Cardiac muscle cell (in vitro differentiated cells and primary cell): ENCODE measurements at regions not wholly inside any gene's neighbourhood (a gene's known extent, or its start where the extent isn't known, plus 50 kb on each side); places are given as distances from the start of the nearest gene placed in this dataset.

Source experiments
- DNase-seq, 2 donors: peaks; one replicate each; pipeline versions ENCODE4 v3.0.0 to v3.0.0-alpha.2; 2010 to 2017; ENCODE audit warnings: low read depth in 1 of 2, low spot score in 1 of 2
- H3K27ac ChIP-seq: fragments of 200-600 bp; sonication (generic); 2 replicates; pipeline ENCODE4 v1.5.1; 2016
- H3K27me3 ChIP-seq: fragments of 200-600 bp; sonication (generic); 2 replicates; pipeline ENCODE4 v1.6.0; 2016; ENCODE audit warnings: control low read depth
- H3K36me3 ChIP-seq: fragments of 200-600 bp; sonication (generic); 2 replicates; pipeline ENCODE4 v1.5.1; 2016; ENCODE audit warnings: control low read depth
- H3K4me1 ChIP-seq: fragments of 200-600 bp; sonication (generic); 2 replicates; pipeline ENCODE4 v1.8.1; 2017; ENCODE audit warnings: low read depth, mild to moderate bottlenecking, mixed run types
- H3K4me3 ChIP-seq: fragments of 200-600 bp; sonication (generic); 2 replicates; pipeline ENCODE4 v1.5.1; 2016; ENCODE audit warnings: mild to moderate bottlenecking
- H3K9me3 ChIP-seq: fragments of 200-600 bp; sonication (generic); 2 replicates; pipeline ENCODE4 v1.5.1; 2017; ENCODE audit warnings: low read depth, mild to moderate bottlenecking, control low read depth
- CTCF ChIP-seq: IDR thresholded peaks from 2 replicates; pipeline ENCODE4 v1.5.1; 2012; ENCODE audit warnings: low read depth, mild to moderate bottlenecking, low read length

GRCh38 chr5:148910686-148911361, 84.4 kb downstream of the ADRB2 start:
- Histone ChIP-seq H3K4me3 (no peak overlapping the region), H3K36me3 (no peaks in the 10 kb centered on the region), H3K27me3 (no peaks in the 10 kb centered on the region), H3K9me3 (no peaks in the 10 kb centered on the region), H3K4me1 (peaks cover 5% of the 10 kb centered on the region), H3K27ac (no peak overlapping the region)
- no peak for TF ChIP-seq CTCF
- DNase-seq: peak in 1 of 2 donors; percentile 37

- no peak for DNase-seq
- H3K4me1 ChIP-seq: peaks cover 5% of the 10 kb centered on the region
- no peak overlapping the region for H3K27ac ChIP-seq
- H3K36me3 ChIP-seq: no peaks in the 10 kb centered on the region
- no peak for TF ChIP-seq CTCF
- no peaks in the 10 kb centered on the region for H3K27me3 ChIP-seq
- H3K9me3 ChIP-seq: no peaks in the 10 kb centered on the region
- H3K4me3 ChIP-seq: no peak overlapping the region
Observed at GRCh38 chr5:148911386-148911785, 85.0 kb downstream of the ADRB2 start.

- no peak overlapping the region for H3K27ac ChIP-seq
- no peak for DNase-seq
- H3K27me3 ChIP-seq: peaks cover 6% of the 10 kb centered on the region
- H3K36me3 ChIP-seq: no peaks in the 10 kb centered on the region
- peaks cover 5% of the 10 kb centered on the region for H3K4me1 ChIP-seq
- no peak overlapping the region for H3K4me3 ChIP-seq
- TF ChIP-seq CTCF: no peak
- no peaks in the 10 kb centered on the region for H3K9me3 ChIP-seq
Observed at GRCh38 chr5:148912146-148912545, 85.7 kb downstream of the ADRB2 start.

GRCh38 chr5:148912714-148913398, 86.4 kb downstream of the ADRB2 start:
- peaks cover 5% of the 10 kb centered on the region for H3K4me1 ChIP-seq

GRCh38 chr5:148913493-148913892, 87.1 kb downstream of the ADRB2 start:
- Histone ChIP-seq H3K9me3 (no peaks in the 10 kb centered on the region), H3K4me3 (no peak overlapping the region), H3K36me3 (no peaks in the 10 kb centered on the region), H3K27ac (no peak overlapping the region), H3K27me3 (peaks cover 6% of the 10 kb centered on the region), H3K4me1 (peaks cover 5% of the 10 kb centered on the region)
- no peak for TF ChIP-seq CTCF
- DNase-seq: no peak

More at GRCh38 chr5:148912714-148913398, 86.4 kb downstream of the ADRB2 start:
- Histone ChIP-seq H3K36me3 (no peaks in the 10 kb centered on the region), H3K27ac (no peak overlapping the region), H3K27me3 (peaks cover 6% of the 10 kb centered on the region), H3K9me3 (no peaks in the 10 kb centered on the region), H3K4me3 (no peak overlapping the region)
- no peak for TF ChIP-seq CTCF
- peak in 1 of 2 donors; percentile 78 for DNase-seq
